Neural cell (in vitro differentiated cells): ENCODE measurements at regions not wholly inside any gene's neighbourhood (a gene's known extent, or its start where the extent isn't known, plus 50 kb on each side); places are given as distances from the start of the nearest gene placed in this dataset.

Experiments used
- H2AFZ ChIP-seq: fragments of 200-600, 300-800 bp; sonication (generic), shearing (Covaris generic); 2 replicates; pipeline ENCODE4 v1.6.0; 2014; ENCODE audit warnings: low read depth, mild to moderate bottlenecking, antibody characterized with exemption, low read length, moderate library complexity
- H3F3A ChIP-seq: fragments of 200-600 bp; shearing (Covaris generic); 2 replicates; pipeline ENCODE4 v1.6.1; 2016; ENCODE audit warnings: mild to moderate bottlenecking, moderate library complexity, mixed read lengths, antibody characterized with exemption, low read length; ENCODE audit not compliant: insufficient read depth, poor library complexity, severe bottlenecking
- H3K27ac ChIP-seq: fragments of 200-600, 300-800 bp; sonication (generic), shearing (Covaris generic); 2 replicates; pipeline ENCODE4 v1.5.1; 2014; ENCODE audit warnings: mild to moderate bottlenecking, low read length, moderate library complexity
- H3K27me3 ChIP-seq: fragments of 300-800, 200-600 bp; sonication (generic), shearing (Covaris generic); 2 replicates; pipeline ENCODE4 v1.6.0; 2014; ENCODE audit warnings: mild to moderate bottlenecking, low read depth, low read length, moderate library complexity; ENCODE audit not compliant: insufficient read depth
- H3K36me3 ChIP-seq: fragments of 300-800, 200-600 bp; sonication (generic), shearing (Covaris generic); 2 replicates; pipeline ENCODE4 v1.5.1; 2014; ENCODE audit warnings: mild to moderate bottlenecking, antibody characterized with exemption, low read length, moderate library complexity; ENCODE audit not compliant: insufficient read depth
- H3K4me2 ChIP-seq: fragments of 300-800, 200-600 bp; sonication (generic), shearing (Covaris generic); 2 replicates; pipeline ENCODE4 v1.6.0; 2014; ENCODE audit warnings: mild to moderate bottlenecking, low read length
- H3K4me3 ChIP-seq: fragments of 300-800, 200-600 bp; sonication (generic), shearing (Covaris generic); 2 replicates; pipeline ENCODE4 v1.5.1; 2014; ENCODE audit warnings: mild to moderate bottlenecking, low read length, moderate library complexity
- H3K79me2 ChIP-seq: fragments of 200-600 bp; shearing (Covaris generic); replicated peaks from 2 replicates; pipeline ENCODE4 v1.6.0; 2014; ENCODE audit warnings: mild to moderate bottlenecking, low read length, moderate library complexity; ENCODE audit not compliant: insufficient read depth
- H3K9ac ChIP-seq: fragments of 300-800, 200-600 bp; sonication (generic), shearing (Covaris generic); 2 replicates; pipeline ENCODE4 v1.6.1; 2016; ENCODE audit warnings: mild to moderate bottlenecking, low read length, mixed read lengths
- H3K9me2 ChIP-seq: fragments of 200-600 bp; shearing (Covaris generic); 2 replicates; pipeline ENCODE4 v1.6.1; 2016; ENCODE audit warnings: mild to moderate bottlenecking, low read length, mixed read lengths; ENCODE audit not compliant: insufficient read depth
- H3K9me3 ChIP-seq: fragments of 200-600, 300-800 bp; sonication (generic), shearing (Covaris generic); 2 replicates; pipeline ENCODE4 v1.6.1; 2016; ENCODE audit warnings: mild to moderate bottlenecking, mixed run types, low read length, moderate library complexity, mixed read lengths
- H4K20me1 ChIP-seq: fragments of 200-600 bp; shearing (Covaris generic); 2 replicates; pipeline ENCODE4 v1.6.1; 2016; ENCODE audit warnings: mild to moderate bottlenecking, mixed run types; ENCODE audit not compliant: insufficient read depth
- CTCF ChIP-seq: fragments of 450-650 bp; IDR thresholded peaks from 2 replicates; pipeline ENCODE4 v1.5.1; 2014; ENCODE audit warnings: antibody characterized with exemption, mild to moderate bottlenecking, moderate library complexity; ENCODE audit not compliant: poor library complexity, severe bottlenecking
- EP300 ChIP-seq: fragments of 450-650 bp; conservative IDR thresholded peaks from 2 replicates; pipeline ENCODE4 v1.6.1; 2014; ENCODE audit warnings: antibody characterized with exemption, mild to moderate bottlenecking, moderate library complexity; ENCODE audit not compliant: poor library complexity, severe bottlenecking
- EZH2 ChIP-seq: fragments of 200-600, 300-800 bp; shearing (Covaris generic), sonication (generic); IDR thresholded peaks from 2 replicates; pipeline ENCODE4 v1.6.1; 2014; ENCODE audit warnings: antibody characterized with exemption, low read length, borderline replicate concordance, mild to moderate bottlenecking; ENCODE audit not compliant: insufficient read depth, poor library complexity, severe bottlenecking
- MXI1 ChIP-seq: fragments of 450-650 bp; conservative IDR thresholded peaks from 2 replicates; pipeline ENCODE4 v1.6.1; 2014; ENCODE audit warnings: antibody characterized with exemption, mild to moderate bottlenecking; ENCODE audit not compliant: poor library complexity, severe bottlenecking
- POLR2AphosphoS5 ChIP-seq: IDR thresholded peaks from 2 replicates; pipeline ENCODE4 v1.6.1; 2012
- RAD21 ChIP-seq: fragments of 450-650 bp; conservative IDR thresholded peaks from 2 replicates; pipeline ENCODE4 v1.6.1; 2014; ENCODE audit warnings: antibody characterized with exemption, mild to moderate bottlenecking, moderate library complexity
- REST ChIP-seq: IDR thresholded peaks from 2 replicates; pipeline ENCODE4 v1.6.1; 2012; ENCODE audit warnings: borderline replicate concordance
- SMC3 ChIP-seq: fragments of 450-650 bp; conservative IDR thresholded peaks from 2 replicates; pipeline ENCODE4 v1.6.1; 2014; ENCODE audit warnings: antibody characterized with exemption, mild to moderate bottlenecking, moderate library complexity; ENCODE audit not compliant: poor library complexity
- TAF1 ChIP-seq: IDR thresholded peaks from 2 replicates; pipeline ENCODE4 v1.6.1; 2012; ENCODE audit warnings: low read depth

GRCh38 chr10:78779339-78779955, 289.3 kb upstream of the ZMIZ1 start:
- Histone ChIP-seq H3F3A (no peaks in the 10 kb centered on the region), H3K36me3 (no peaks in the 10 kb centered on the region), H3K9me2 (no peaks in the 10 kb centered on the region), H3K9me3 (no peaks in the 10 kb centered on the region), H3K4me3 (no peak overlapping the region), H3K4me2 (no peak overlapping the region), H3K9ac (no peak overlapping the region), H3K79me2 (no peaks in the 10 kb centered on the region), H3K27me3 (no peaks in the 10 kb centered on the region), H4K20me1 (no peaks in the 10 kb centered on the region), H3K27ac (no peak overlapping the region), H2AFZ (no peak overlapping the region)
- TF ChIP-seq EP300 (no peak), MXI1 (no peak), TAF1 (no peak), SMC3 (no peak), EZH2 (no peak), RAD21 (no peak), CTCF (no peak), REST (no peak), POLR2AphosphoS5 (no peak)

GRCh38 chr10:78780551-78780961, 288.2 kb upstream of the ZMIZ1 start:
- TF ChIP-seq REST (no peak), TAF1 (no peak), EP300 (no peak), EZH2 (no peak), CTCF (no peak), RAD21 (no peak), SMC3 (no peak), MXI1 (no peak), POLR2AphosphoS5 (no peak)
- Histone ChIP-seq H4K20me1 (no peaks in the 10 kb centered on the region), H2AFZ (no peak overlapping the region), H3K9ac (no peak overlapping the region), H3K27me3 (no peaks in the 10 kb centered on the region), H3K79me2 (no peaks in the 10 kb centered on the region), H3F3A (no peaks in the 10 kb centered on the region), H3K27ac (no peak overlapping the region), H3K9me2 (no peaks in the 10 kb centered on the region), H3K9me3 (no peaks in the 10 kb centered on the region), H3K4me3 (no peak overlapping the region), H3K36me3 (no peaks in the 10 kb centered on the region), H3K4me2 (no peak overlapping the region)
